ENCODE measurements at regions not wholly inside any gene's neighbourhood (a gene's known extent, or its start where the extent isn't known, plus 50 kb on each side); places are given as distances from the start of the nearest gene placed in this dataset.

- no peak for DNase-seq (ENCODE audit: low read depth)
- no peak overlapping the region for H3K4me3 ChIP-seq (ENCODE audit: low read depth, low read length)
- in situ Hi-C loops (cut with HindIII; ENCODE audit: low sequenced_read_pairs) = no loop called here
Measured at GRCh38 chr5:93044859-93045666, 536.0 kb downstream of the NR2F1-AS1 start.

GRCh38 chr5:93039888-93040287, 541.1 kb downstream of the NR2F1-AS1 start:
- in situ Hi-C loops (cut with HindIII; ENCODE audit: low sequenced_read_pairs) = no loop called here
- H3K4me3 ChIP-seq (ENCODE audit: low read depth, low read length) = no peak overlapping the region
- no peak for TF ChIP-seq CTCF (IDR thresholded peaks at IDR 0.05; ENCODE audit: low read depth, low read length, missing control alignments)

More at GRCh38 chr5:93044859-93045666, 536.0 kb downstream of the NR2F1-AS1 start:
- no peak for TF ChIP-seq CTCF (IDR thresholded peaks at IDR 0.05; ENCODE audit: low read depth, low read length, missing control alignments)

GRCh38 chr5:93034621-93035590, 546.1 kb downstream of the NR2F1-AS1 start:
- no peak for TF ChIP-seq CTCF (IDR thresholded peaks at IDR 0.05; ENCODE audit: low read depth, low read length, missing control alignments)
- in situ Hi-C loops (cut with HindIII; ENCODE audit: low sequenced_read_pairs) = no loop called here
- no peak for DNase-seq (ENCODE audit: low read depth)
- no peak overlapping the region for H3K4me3 ChIP-seq (ENCODE audit: low read depth, low read length)

More at GRCh38 chr5:93039888-93040287, 541.1 kb downstream of the NR2F1-AS1 start:
- no peak for DNase-seq (ENCODE audit: low read depth)

- in situ Hi-C loops (cut with HindIII; ENCODE audit: low sequenced_read_pairs) = no loop called here
- TF ChIP-seq CTCF (IDR thresholded peaks at IDR 0.05; ENCODE audit: low read depth, low read length, missing control alignments) = no peak
- DNase-seq (ENCODE audit: low read depth) = no peak
- no peak overlapping the region for H3K4me3 ChIP-seq (ENCODE audit: low read depth, low read length)
Measured at GRCh38 chr5:93022796-93023447, 558.1 kb downstream of the NR2F1-AS1 start.

GRCh38 chr5:93022211-93022610, 558.8 kb downstream of the NR2F1-AS1 start:
- no peak for TF ChIP-seq CTCF (IDR thresholded peaks at IDR 0.05; ENCODE audit: low read depth, low read length, missing control alignments)
- H3K4me3 ChIP-seq (ENCODE audit: low read depth, low read length) = no peak overlapping the region
- DNase-seq (ENCODE audit: low read depth) = no peak
- in situ Hi-C loops (cut with HindIII; ENCODE audit: low sequenced_read_pairs) = no loop called here

GRCh38 chr5:93019896-93020295, 561.1 kb downstream of the NR2F1-AS1 start:
- DNase-seq (ENCODE audit: low read depth) = no peak
- no peak overlapping the region for H3K4me3 ChIP-seq (ENCODE audit: low read depth, low read length)
- TF ChIP-seq CTCF (IDR thresholded peaks at IDR 0.05; ENCODE audit: low read depth, low read length, missing control alignments) = no peak
- in situ Hi-C loops (cut with HindIII; ENCODE audit: low sequenced_read_pairs) = no loop called here

All from astrocyte of the cerebellum (primary cell).